A549 (cell line): ENCODE measurements at regions not wholly inside any gene's neighbourhood (a gene's known extent, or its start where the extent isn't known, plus 50 kb on each side); places are given as distances from the start of the nearest gene placed in this dataset.

ENCODE experiments used
- CEBPB ChIP-seq, 2 experiments: fragments of >200 bp in 1 of 2; sonication (Bioruptor Twin) in 1 of 2; formaldehyde crosslinking in 1 of 2; IDR thresholded peaks; 2 replicates each; pipeline ENCODE4 v1.6.1; 2012 to 2016
- NPAS2 ChIP-seq: fragments of 250-450 bp; sonication (Bioruptor Pico); IDR thresholded peaks from 2 replicates; pipeline ENCODE4 v1.8.0; 2022; ENCODE audit warnings: mild to moderate bottlenecking, moderate library complexity, borderline replicate concordance
- RFX5 ChIP-seq: fragments of 450-650 bp; IDR thresholded peaks from 2 replicates; pipeline ENCODE4 v1.7.1; 2014; ENCODE audit warnings: antibody characterized with exemption, mild to moderate bottlenecking, moderate library complexity
- TF ChIP-seq, protein P1 (sequence below): fragments of 200-600 bp; sonication (generic); IDR thresholded peaks from 2 replicates; pipeline ENCODE4 v1.6.1; 2016; ENCODE audit warnings: antibody characterized with exemption, mild to moderate bottlenecking, moderate library complexity
- TF ChIP-seq, protein P2 (sequence below): fragments of >200 bp; sonication (Bioruptor Twin); formaldehyde crosslinking; IDR thresholded peaks from 3 replicates; pipeline ENCODE4 v1.5.1; 2016

GRCh38 chr4:58136604-58137003 is 1026.4 kb upstream of the IGFBP7 start:
- TF ChIP-seq, protein P1, sequence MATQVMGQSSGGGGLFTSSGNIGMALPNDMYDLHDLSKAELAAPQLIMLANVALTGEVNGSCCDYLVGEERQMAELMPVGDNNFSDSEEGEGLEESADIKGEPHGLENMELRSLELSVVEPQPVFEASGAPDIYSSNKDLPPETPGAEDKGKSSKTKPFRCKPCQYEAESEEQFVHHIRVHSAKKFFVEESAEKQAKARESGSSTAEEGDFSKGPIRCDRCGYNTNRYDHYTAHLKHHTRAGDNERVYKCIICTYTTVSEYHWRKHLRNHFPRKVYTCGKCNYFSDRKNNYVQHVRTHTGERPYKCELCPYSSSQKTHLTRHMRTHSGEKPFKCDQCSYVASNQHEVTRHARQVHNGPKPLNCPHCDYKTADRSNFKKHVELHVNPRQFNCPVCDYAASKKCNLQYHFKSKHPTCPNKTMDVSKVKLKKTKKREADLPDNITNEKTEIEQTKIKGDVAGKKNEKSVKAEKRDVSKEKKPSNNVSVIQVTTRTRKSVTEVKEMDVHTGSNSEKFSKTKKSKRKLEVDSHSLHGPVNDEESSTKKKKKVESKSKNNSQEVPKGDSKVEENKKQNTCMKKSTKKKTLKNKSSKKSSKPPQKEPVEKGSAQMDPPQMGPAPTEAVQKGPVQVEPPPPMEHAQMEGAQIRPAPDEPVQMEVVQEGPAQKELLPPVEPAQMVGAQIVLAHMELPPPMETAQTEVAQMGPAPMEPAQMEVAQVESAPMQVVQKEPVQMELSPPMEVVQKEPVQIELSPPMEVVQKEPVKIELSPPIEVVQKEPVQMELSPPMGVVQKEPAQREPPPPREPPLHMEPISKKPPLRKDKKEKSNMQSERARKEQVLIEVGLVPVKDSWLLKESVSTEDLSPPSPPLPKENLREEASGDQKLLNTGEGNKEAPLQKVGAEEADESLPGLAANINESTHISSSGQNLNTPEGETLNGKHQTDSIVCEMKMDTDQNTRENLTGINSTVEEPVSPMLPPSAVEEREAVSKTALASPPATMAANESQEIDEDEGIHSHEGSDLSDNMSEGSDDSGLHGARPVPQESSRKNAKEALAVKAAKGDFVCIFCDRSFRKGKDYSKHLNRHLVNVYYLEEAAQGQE, result no peak
- TF ChIP-seq, protein P2, sequence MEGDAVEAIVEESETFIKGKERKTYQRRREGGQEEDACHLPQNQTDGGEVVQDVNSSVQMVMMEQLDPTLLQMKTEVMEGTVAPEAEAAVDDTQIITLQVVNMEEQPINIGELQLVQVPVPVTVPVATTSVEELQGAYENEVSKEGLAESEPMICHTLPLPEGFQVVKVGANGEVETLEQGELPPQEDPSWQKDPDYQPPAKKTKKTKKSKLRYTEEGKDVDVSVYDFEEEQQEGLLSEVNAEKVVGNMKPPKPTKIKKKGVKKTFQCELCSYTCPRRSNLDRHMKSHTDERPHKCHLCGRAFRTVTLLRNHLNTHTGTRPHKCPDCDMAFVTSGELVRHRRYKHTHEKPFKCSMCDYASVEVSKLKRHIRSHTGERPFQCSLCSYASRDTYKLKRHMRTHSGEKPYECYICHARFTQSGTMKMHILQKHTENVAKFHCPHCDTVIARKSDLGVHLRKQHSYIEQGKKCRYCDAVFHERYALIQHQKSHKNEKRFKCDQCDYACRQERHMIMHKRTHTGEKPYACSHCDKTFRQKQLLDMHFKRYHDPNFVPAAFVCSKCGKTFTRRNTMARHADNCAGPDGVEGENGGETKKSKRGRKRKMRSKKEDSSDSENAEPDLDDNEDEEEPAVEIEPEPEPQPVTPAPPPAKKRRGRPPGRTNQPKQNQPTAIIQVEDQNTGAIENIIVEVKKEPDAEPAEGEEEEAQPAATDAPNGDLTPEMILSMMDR, result no peak
- TF ChIP-seq NPAS2, result no peak
- TF ChIP-seq CEBPB (IDR thresholded peaks at IDR 0.05), result no peak
- no peak for TF ChIP-seq RFX5
